HepG2 (cell line): ENCODE measurements at regions not wholly inside any gene's neighbourhood (a gene's known extent, or its start where the extent isn't known, plus 50 kb on each side); places are given as distances from the start of the nearest gene placed in this dataset.

ENCODE experiments used
- ATAC-seq: fragments of 200-7000 bp; cut with Tn5 transposase; 3 replicates; pipeline ENCODE4 v1.9.1; 2020; ENCODE audit warnings: mild to moderate bottlenecking, moderate library complexity
- BruUV-seq: library from RNA; stranded (reverse); fragments of 400-500 nt; replicated peaks from 2 replicates; lab custom pipeline; 2021; lab: Mats Ljungman, UMichigan
- CTCF ChIA-PET: fragments of 300-600 bp; formaldehyde crosslinking; extraction: SDS; loops from one replicate; lab custom pipeline; 2021; ENCODE audit warnings: low total read pairs, inconsistent platforms, low intra/inter-chr PET ratio; lab: Yijun Ruan, JAX
- POLR2A ChIA-PET: fragments of 350-600 bp; sonication (Branson Sonifier 250); formaldehyde crosslinking; loops from one replicate; lab custom pipeline; 2020; ENCODE audit warnings: antibody characterized with exemption, inconsistent platforms; lab: Yijun Ruan, JAX
- DNase-seq: peaks from one replicate; pipeline ENCODE4 v3.0.0-alpha.2; 2015; ENCODE audit warnings: low spot score
- FAIRE-seq: peaks from 3 replicates; lab custom pipeline; 2011; peaks lifted over from hg19 to GRCh38; lab: Jason Lieb, UNC
- H2AFZ ChIP-seq: one replicate; pipeline ENCODE4 v1.6.1; 2011; ENCODE audit warnings: low read length, inconsistent platforms
- H3K27ac ChIP-seq: fragments of 300-600 bp; 3 replicates; pipeline ENCODE4 v1.8.0; 2011; ENCODE audit warnings: mixed run types, mild to moderate bottlenecking, mixed read lengths, low read length, inconsistent platforms; ENCODE audit not compliant: insufficient read depth; ENCODE audit errors: extremely low read length
- H3K27me3 ChIP-seq, 2 experiments: fragments of 200-600 bp in 1 of 2; 2 replicates in 1 of 2; 3 replicates in 1 of 2; pipeline versions ENCODE4 v1.6.0 to v1.8.0; 2011; ENCODE audit warnings: low read length in 2 of 2, mild to moderate bottlenecking in 2 of 2, moderate library complexity in 2 of 2, inconsistent platforms in 1 of 2; ENCODE audit not compliant: insufficient read depth in 2 of 2, control insufficient read depth in 1 of 2
- H3K36me3 ChIP-seq, 2 experiments: fragments of 200-600 bp in 1 of 2; replicated peaks in 1 of 2; 2 replicates in 1 of 2; 3 replicates in 1 of 2; pipeline versions ENCODE4 v1.5.1 to v1.8.0; 2011; ENCODE audit warnings: low read length in 2 of 2, inconsistent platforms in 1 of 2; ENCODE audit not compliant: insufficient read depth in 2 of 2, control insufficient read depth in 1 of 2
- H3K4me1 ChIP-seq: 2 replicates; pipeline ENCODE4 v1.5.1; 2012; ENCODE audit warnings: low read length, inconsistent platforms; ENCODE audit not compliant: insufficient read depth
- H3K4me2 ChIP-seq: 2 replicates; pipeline ENCODE4 v1.6.0; 2011; ENCODE audit warnings: low read depth, low read length, inconsistent platforms
- H3K4me3 ChIP-seq, 3 experiments: fragments of 200-600 bp in 1 of 3; sonication (generic), shearing (Covaris generic) in 1 of 3; replicated peaks in 1 of 3; 2 replicates each; pipeline ENCODE4 v1.5.1; 2011 to 2016; ENCODE audit warnings: low read length in 3 of 3, inconsistent platforms in 2 of 3, low read depth in 2 of 3, mild to moderate bottlenecking in 2 of 3, control low read depth in 1 of 3, mixed read lengths in 1 of 3; ENCODE audit not compliant: insufficient read depth in 1 of 3
- H3K79me2 ChIP-seq: one replicate; pipeline ENCODE4 v1.6.1; 2011; ENCODE audit warnings: low read length, inconsistent platforms; ENCODE audit not compliant: insufficient read depth
- H3K9ac ChIP-seq: 2 replicates; pipeline ENCODE4 v1.6.0; 2011; ENCODE audit warnings: mild to moderate bottlenecking, low read depth, low read length, inconsistent platforms; ENCODE audit not compliant: insufficient read depth
- H3K9me3 ChIP-seq: 2 replicates; pipeline ENCODE4 v1.5.1; 2012; ENCODE audit warnings: mild to moderate bottlenecking, low read length
- H4K20me1 ChIP-seq: 2 replicates; pipeline ENCODE4 v1.6.0; 2011; ENCODE audit warnings: inconsistent platforms, mild to moderate bottlenecking, low read length, moderate library complexity; ENCODE audit not compliant: insufficient read depth
- CSRNP1 ChIP-seq: sonication (generic); formaldehyde crosslinking; IDR thresholded peaks from 2 replicates; pipeline ENCODE4 v1.8.1; 2023; ENCODE audit warnings: mild to moderate bottlenecking, missing genetic modification reagents
- DMAP1 ChIP-seq: IDR thresholded peaks from 2 replicates; pipeline ENCODE4 v1.6.1; 2016
- MAFG ChIP-seq: sonication (generic); formaldehyde crosslinking; IDR thresholded peaks from 2 replicates; pipeline ENCODE4 v1.5.1; 2020; ENCODE audit warnings: mild to moderate bottlenecking, missing genetic modification reagents
- MEIS2 ChIP-seq: sonication (generic); formaldehyde crosslinking; IDR thresholded peaks from 2 replicates; pipeline ENCODE4 v1.9.0; 2021; ENCODE audit warnings: mild to moderate bottlenecking, missing genetic modification reagents
- NR2F2 ChIP-seq: IDR thresholded peaks from 2 replicates; pipeline ENCODE4 v1.6.1; 2012; ENCODE audit warnings: low read depth, inconsistent platforms, borderline replicate concordance
- ZFP37 ChIP-seq: sonication (generic); formaldehyde crosslinking; IDR thresholded peaks from 2 replicates; pipeline ENCODE4 v1.4.0; 2020; ENCODE audit warnings: missing genetic modification reagents, borderline replicate concordance
- ZMYM3 ChIP-seq: sonication (generic); formaldehyde crosslinking; IDR thresholded peaks from 2 replicates; pipeline ENCODE4 v1.5.1; 2020; ENCODE audit warnings: mild to moderate bottlenecking, missing genetic modification reagents
- ZNF142 ChIP-seq: sonication (generic); formaldehyde crosslinking; IDR thresholded peaks from 2 replicates; pipeline ENCODE4 v1.4.0; 2020; ENCODE audit warnings: missing genetic modification reagents
- ZNF17 ChIP-seq: sonication (generic); formaldehyde crosslinking; IDR thresholded peaks from 2 replicates; pipeline ENCODE4 v1.5.0; 2020; ENCODE audit warnings: mild to moderate bottlenecking, missing genetic modification reagents
- ZNF276 ChIP-seq: sonication (generic); formaldehyde crosslinking; IDR thresholded peaks from 2 replicates; pipeline ENCODE4 v1.4.0; 2020; ENCODE audit warnings: mild to moderate bottlenecking, low read depth, missing genetic modification reagents
- ZNF362 ChIP-seq: sonication (generic); formaldehyde crosslinking; IDR thresholded peaks from 2 replicates; pipeline ENCODE4 v1.4.0; 2020; ENCODE audit warnings: missing genetic modification reagents, mild to moderate bottlenecking, borderline replicate concordance
- ZNF672 ChIP-seq: sonication (generic); formaldehyde crosslinking; IDR thresholded peaks from 2 replicates; pipeline ENCODE4 v1.8.1; 2022; ENCODE audit warnings: missing genetic modification reagents
- ZNF703 ChIP-seq: sonication (generic); formaldehyde crosslinking; IDR thresholded peaks from 2 replicates; pipeline ENCODE4 v1.5.1; 2020; ENCODE audit warnings: missing genetic modification reagents, mild to moderate bottlenecking, moderate library complexity, borderline replicate concordance
- ZSCAN12 ChIP-seq: sonication (generic); formaldehyde crosslinking; IDR thresholded peaks from 2 replicates; pipeline ENCODE4 v1.9.0; 2021; ENCODE audit warnings: mild to moderate bottlenecking, missing genetic modification reagents
- WGBS: methylation state at CpG from one replicate; pipeline ENCODE4 v1.1.6; 2017; ENCODE audit warnings: low lambda C conversion rate; 5-methylcytosine and 5-hydroxymethylcytosine counted together
- in situ Hi-C: cut with HindIII; loops from 2 replicates; pipeline ENCODE4 v1.10.0; 2017; ENCODE audit warnings: low pct_unique_long_range_greater_than_20kb; ENCODE audit not compliant: extremely low pct_ligation_motif_present
- intact Hi-C: fragments of 100-400 bp; cut with micrococcal nuclease; formaldehyde crosslinking; loops from one replicate; pipeline ENCODE4 v1.10.0; 2022; ENCODE audit not compliant: unreplicated experiment

- no peak overlapping the region for H3K27ac ChIP-seq
- H2AFZ ChIP-seq, result no peak overlapping the region
- 4% methylated on average over 2 of the region's 2 CpGs for WGBS
- no peak for DNase-seq
- ChIA-PET POLR2A (no interaction called here), CTCF (no interaction called here)
- BruUV-seq, result no TSS peak
- TF ChIP-seq DMAP1 (CRISPR knock-in tag), result no peak
- no peak for TF ChIP-seq ZNF17
- TF ChIP-seq ZSCAN12 (CRISPR knock-in tag), result no peak
- TF ChIP-seq ZNF703 (CRISPR knock-in tag), result no peak
- TF ChIP-seq CSRNP1 (CRISPR knock-in tag), result no peak
- TF ChIP-seq MAFG, result no peak
- TF ChIP-seq NR2F2, result no peak
- TF ChIP-seq ZFP37 (CRISPR knock-in tag), result no peak
- no peak for TF ChIP-seq ZMYM3 (CRISPR knock-in tag)
- TF ChIP-seq MEIS2, result no peak
- TF ChIP-seq ZNF672 (CRISPR knock-in tag), result no peak
- no peak for TF ChIP-seq ZNF276
- no peak for TF ChIP-seq ZNF142 (CRISPR knock-in tag)
- TF ChIP-seq ZNF362, result no peak
- H3K36me3 ChIP-seq, result no peaks in the 10 kb centered on the region
- H3K27me3 ChIP-seq, result no peaks in the 10 kb centered on the region
- H3K4me2 ChIP-seq, result no peak overlapping the region
- no peaks in the 10 kb centered on the region for H3K9me3 ChIP-seq
- no peaks in the 10 kb centered on the region for H3K79me2 ChIP-seq
- ATAC-seq, result no peak
- no peak overlapping the region for H3K9ac ChIP-seq
- H4K20me1 ChIP-seq, result no peaks in the 10 kb centered on the region
- intact Hi-C loops (no loop called here), in situ Hi-C loops (no loop called here)
- H3K4me1 ChIP-seq, result no peaks in the 10 kb centered on the region
- H3K4me3 ChIP-seq, result no peak overlapping the region
- no peak for FAIRE-seq
Measured at GRCh38 chr6:71198908-71199307, 89.7 kb upstream of the OGFRL1 start.
